GM19351 (cell line): ENCODE measurements at regions not wholly inside any gene's neighbourhood (a gene's known extent, or its start where the extent isn't known, plus 50 kb on each side); places are given as distances from the start of the nearest gene placed in this dataset.

Experiments used
- ATAC-seq: cut with Tn5 transposase; IDR thresholded peaks from one replicate; pipeline ENCODE4 v1.9.1; 2021; ENCODE audit warnings: mild to moderate bottlenecking, moderate library complexity; ENCODE audit not compliant: unreplicated experiment

DNA sequence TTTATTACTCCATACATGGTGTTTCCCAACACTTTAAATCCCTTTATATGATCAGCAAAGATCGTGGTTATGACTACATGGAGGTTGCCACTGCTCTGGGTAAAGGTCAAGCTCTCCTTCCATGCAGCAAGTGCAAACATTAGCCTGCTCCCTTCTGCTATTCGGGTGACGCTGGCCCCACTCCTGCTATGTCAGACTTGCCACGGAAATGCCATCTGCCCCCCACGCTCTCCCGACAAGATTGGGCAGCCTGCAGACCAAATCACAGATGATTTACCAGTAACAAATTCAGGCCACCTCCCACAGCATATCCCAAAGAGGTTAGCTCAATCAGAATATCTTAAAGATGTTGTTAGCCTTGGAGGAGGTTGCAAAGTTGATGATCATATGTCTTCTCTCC lies 77.8 kb upstream of the MGMT start:
- ATAC-seq: no peak

DNA sequence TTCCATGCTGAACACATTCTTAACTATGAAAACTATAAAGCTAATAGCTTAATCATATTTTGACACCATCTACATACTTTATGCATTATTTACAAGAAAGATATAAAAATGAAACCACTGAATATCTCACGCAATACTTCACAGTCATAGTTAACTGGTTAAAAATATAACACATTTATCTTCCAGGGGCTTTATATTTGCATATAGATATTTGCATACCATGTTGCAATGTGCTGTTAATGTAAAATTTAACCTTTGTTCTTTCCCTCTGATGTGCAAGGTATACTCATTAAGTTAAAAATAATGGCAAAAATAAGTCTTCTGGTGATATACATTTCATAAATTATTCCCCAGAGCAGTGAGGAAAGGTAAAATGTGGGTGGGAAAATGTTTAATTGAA lies 76.9 kb upstream of the MGMT start:
- no peak for ATAC-seq

DNA sequence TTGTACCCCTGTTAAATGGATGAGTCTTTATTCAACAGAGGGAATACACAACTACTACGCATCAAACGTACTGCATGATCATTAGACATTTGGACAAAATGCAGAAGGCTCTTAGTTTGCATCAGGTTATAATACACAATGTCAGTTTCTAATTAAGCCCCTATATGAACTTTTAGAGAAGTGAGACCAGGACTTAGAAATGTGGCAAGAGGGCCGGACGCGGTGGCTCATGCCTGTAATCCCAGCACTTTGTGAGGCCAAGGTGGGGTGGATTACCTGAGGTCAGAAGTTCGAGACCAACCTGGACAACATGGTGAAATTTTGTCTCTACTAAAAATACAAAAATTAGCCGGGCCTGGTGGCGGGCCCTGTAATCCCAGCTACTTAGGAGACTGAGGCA lies 76.3 kb upstream of the MGMT start:
- no peak for ATAC-seq

DNA sequence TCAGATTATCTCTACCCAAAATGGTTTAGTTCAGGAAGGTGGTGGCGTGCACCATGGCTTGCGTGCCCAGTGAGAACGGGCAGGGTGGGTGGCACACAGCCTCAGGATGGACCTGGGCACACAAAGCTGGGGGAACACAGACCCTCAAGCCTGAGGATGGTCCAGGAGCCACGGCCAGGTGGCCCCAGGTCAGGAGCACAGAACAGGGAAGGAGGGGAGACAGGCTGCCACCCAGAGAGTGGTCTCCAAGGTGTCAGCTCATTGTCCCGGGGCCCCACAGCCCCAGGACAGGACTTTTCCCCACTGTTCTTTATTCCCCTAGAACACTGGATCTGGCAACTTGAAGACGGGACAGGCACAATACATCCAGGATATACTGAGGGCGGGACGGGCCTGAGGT lies 75.6 kb upstream of the MGMT start:
- ATAC-seq: no peak

DNA sequence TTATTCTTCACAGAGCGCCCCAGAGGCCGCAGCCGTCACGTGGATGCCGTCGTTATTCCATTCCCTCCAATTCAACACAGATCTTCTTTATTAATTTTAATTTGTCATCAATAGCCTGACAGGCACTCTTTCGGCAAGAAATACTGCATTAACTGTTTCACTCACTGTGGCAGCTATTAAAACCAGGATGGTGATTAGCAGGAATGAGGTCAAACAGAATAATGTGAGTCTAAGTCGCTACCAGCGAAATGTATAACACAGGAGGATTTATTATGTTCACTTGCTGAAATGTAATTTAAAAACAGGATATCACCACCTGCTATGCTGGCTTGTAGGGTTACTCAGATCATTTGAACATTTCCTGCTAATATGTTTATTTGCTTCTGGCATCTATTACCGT lies 74.2 kb upstream of the MGMT start:
- ATAC-seq: no peak

DNA sequence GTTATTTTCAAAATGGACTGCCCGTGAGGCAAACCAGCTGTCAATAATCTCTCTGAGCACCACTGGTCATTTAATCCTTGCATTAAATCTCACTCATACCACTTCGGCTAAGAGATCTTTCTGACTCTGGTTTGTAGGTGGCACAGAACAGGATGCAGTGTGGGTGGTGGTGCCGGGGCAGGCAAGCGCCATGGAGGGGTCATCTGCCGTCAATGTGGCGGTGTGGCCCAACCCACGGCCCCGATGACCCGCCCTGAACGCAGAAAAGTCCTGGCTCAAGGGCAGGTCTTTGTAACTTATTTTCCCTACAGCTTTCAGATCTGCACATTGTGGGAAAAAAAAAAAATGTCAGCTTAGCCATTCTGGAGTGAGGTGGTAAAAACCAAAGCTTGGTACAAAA lies 73.2 kb upstream of the MGMT start:
- no peak for ATAC-seq

DNA sequence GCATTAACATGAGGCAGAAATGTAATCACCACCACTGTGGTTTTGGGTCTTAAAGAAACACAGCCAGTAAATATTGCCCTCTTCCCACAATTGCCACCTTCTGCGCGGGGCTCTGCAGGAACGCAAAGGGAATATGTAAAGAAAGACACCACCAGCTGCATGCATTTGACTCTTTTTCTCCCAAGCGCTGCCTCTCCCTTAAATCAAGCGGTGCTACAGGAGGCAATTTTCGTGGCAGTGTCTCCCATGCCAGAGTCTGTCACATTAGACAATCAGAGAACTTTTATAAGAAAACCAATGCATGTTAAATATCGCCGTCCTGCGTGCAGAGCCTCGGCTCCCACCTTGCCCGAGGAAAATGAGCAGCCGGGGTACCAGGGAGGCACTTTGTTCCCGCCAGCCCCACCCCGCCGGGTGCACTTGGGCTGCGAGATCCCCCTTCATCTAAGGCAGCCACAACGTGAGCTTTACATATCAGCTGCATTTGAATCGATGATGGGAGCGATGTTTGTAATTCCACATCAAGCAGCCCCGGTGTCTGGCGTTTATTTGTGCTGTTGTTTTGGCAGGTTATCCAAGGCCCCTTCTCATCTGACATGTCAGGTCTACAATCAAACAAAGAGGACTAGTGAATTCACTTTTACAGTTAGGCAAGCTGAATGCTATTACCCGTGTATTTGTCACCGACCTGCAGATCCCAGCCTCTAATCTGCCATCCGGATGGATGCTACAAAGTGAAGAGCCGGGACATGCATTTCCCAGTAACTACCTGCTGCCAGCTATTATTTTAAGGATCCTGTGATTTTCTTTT lies 72.3 kb upstream of the MGMT start:
- no peak for ATAC-seq

DNA sequence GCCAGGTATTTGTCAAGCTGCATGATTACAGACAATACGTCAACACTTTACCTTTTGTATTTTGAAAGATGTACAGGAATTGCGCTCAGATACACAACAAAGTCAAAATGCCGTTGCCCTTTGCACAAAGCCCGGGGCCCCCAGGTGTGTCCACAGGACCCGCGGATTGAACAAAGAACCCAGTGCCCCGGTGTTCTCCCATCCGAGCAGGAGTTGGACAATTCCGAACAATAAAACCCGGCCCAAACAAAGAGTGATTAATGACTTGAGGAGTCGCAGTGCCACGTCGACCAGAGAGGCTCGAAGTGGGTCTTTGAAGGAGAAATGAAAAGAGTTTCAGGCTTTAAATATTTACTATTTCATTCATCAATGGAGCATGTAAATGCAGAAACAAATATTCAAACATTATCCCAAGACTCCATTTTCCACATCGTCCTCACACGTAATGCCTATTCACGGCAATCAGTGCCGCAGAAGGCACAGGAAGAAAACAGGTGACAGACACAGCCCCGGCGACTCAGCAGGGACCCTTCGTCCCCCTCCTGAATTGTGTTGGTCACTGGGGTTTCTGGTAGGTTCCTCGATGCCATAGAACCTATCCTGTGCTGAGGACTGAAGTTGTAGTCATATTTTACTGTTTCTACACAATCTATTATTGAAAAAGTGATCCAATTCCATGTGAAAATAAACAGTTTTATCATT lies 70.9 kb upstream of the MGMT start:
- no peak for ATAC-seq

DNA sequence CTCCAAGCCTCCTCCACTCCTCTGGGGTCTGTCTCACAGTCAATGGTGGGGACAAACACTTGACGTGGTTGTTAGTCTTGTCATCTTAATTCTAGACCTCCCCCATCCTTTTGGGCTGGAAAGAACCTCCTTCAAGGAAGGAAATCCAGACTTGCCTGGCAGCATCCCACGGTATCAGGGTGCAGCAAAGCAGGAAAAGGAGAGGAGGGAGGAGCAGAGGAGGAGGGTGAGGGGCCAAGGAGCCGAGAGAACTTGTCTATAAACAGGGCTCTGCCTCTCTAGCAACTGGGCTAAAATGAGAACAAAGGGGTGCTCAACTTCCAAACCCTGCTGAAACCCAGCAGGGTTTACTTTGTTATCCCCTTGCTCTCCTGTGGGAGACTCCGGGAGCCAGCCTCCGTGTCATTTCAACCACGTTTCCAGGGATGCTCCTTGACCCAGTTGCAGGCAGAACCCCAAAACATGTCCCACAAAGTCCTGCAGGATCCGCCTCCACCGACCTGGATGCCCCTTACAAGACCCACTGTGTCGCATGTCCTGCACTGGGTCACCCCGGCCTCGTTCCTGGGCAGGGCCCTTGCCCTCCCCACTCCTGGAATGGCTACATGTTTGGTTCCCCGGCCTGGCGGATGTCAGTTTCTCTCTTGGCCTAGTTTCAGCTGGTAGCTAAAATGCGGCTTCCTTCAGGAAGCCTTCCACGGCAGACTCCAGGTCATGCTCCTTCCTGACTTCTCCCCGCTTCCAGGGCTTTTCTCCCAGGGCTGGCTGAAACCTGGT lies 69.7 kb upstream of the MGMT start:
- no peak for ATAC-seq

DNA sequence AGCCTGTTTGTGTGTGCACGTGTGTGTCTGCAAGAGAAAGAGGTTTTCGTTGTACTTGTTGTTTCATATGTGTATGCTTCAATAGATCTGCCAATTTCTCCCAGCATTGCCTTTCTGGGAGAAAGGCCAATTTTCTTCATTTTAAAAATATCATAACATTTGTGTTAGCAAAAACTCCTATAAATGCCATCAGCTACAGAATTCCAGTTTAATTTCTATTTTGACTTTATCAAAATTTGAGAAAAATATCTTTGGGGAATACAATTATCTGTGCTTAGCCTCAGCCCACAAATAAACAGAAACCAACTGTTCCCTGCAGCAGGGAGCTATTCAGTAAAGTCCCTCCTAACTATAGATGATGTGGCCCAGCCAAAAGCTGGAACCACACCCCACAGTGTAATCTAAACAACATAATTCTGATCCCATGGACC lies 68.3 kb upstream of the MGMT start:
- no peak for ATAC-seq

DNA sequence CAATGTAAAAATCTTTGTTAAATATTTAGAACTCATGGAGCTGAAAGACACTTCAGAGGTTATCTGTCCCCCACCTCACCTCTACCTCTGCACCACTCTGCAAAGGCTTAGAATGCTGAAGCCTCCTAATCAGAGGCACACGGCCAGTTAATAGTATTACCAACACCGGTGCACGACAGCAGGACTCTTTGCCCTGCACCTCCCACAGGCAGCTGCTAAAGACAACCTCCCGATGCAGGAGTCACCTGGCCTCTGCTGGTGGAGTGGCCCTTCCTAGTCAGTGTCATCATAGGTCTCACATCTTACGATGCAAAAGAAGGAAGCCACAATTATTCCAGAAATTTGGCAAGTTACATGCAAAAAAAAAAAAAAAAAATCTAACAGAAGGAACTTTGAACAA lies 66.6 kb upstream of the MGMT start:
- ATAC-seq: no peak

DNA sequence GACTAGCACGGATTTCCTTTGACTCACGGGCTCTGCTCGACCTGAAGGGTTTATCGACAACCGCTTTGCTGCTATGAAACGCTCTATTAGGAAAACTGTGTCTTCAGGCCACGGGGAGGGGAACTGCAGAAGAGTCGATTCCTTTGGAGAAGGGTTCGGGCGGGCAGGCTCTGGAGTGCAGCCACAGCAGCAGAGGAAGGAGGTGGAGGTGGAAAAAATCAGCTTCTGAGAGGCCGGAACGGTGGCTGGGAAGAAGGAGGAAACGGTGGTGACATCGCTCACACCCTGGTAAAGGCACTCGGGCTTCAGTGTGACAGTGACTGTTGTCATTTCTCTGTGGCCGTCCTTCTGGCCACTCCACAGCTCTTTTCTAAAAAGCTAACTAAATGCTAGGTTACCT lies 64.6 kb upstream of the MGMT start:
- ATAC-seq: no peak

DNA sequence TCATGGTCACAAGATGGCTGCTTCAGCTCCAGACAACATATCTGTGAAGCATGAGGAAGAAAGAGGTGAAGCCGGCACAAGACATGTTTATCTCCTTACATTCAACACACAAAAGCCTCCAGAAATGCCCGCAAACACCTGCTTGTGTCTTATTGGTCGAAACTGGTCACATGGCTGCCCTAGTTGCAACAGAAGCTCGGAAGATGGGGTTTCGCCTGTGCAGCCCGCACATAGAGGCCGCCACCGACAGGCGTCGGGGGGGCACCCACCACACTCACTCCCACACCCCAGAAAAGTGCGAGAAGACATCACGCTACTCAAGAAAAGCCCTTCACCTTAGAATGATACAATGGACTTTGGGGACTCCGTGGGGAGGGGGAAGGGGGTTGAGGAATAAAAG lies 63.0 kb upstream of the MGMT start:
- ATAC-seq: no peak

DNA sequence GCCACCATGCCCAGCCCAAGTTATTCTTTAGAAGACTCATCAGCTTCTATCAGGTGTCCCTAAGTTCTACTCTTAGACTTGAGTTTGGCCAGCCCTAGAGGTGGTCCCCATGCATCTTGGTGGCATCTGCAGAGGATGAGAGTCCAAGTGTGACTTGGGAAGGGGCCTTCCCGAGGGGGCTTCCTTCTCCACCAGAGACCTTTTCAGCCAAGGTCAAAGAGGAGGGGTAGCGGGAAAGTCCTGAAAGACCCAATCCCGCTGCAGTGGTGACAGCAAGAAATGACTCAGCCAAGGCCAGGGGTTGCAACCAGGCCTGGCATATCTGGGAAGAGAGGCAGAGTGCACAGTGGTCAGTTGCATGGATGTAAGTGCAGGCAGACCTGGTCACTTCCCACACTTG lies 61.7 kb upstream of the MGMT start:
- ATAC-seq: no peak

DNA sequence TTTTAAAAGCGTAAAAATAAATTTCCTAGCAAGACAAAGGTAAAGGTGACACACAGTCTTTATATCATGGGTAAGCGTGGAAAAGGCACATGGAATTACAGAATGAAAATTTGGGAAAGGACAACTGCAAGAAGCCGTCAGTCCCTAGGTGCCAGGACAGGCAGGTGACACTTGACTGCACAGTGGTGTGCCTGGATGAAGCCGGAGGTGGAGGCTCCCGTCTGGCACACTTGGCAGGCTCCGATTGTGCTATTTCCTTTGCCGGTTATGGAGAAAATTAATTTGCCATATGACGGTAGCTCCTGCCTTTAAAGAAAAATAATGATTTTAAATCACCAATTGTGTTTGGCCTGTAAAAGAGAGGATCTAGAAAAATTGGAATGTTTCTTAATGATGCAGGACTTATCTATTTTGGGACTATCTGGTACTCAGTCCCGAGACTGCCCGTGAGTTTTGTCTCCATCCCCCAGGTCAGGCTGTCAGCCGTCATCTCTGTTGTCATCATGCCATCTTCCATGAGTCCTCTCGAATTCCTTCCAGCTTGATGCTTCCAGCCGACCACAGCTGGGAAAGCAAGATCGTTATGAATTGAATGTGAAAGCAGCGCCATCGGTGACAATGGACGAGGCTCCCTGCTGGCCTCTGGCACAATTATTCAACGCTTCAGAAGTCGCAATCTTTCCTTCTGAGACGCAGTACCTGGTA lies 56.2 kb upstream of the MGMT start:
- no peak for ATAC-seq

DNA sequence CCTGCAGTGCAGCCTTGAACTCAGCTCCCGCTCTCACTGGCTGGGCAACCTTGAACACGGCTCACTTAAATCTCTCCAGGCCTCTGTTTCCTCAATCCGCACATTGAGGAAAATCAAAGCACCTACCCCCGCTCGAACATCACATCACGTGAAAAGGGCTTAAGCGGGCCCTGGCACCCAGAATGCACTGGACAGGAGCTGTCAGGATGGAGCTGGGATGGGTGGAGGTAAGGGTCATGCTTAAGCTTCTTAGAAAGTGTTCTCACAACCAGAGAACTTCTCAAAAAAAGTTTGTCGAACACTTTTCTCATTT lies 55.7 kb upstream of the MGMT start:
- ATAC-seq: no peak

DNA sequence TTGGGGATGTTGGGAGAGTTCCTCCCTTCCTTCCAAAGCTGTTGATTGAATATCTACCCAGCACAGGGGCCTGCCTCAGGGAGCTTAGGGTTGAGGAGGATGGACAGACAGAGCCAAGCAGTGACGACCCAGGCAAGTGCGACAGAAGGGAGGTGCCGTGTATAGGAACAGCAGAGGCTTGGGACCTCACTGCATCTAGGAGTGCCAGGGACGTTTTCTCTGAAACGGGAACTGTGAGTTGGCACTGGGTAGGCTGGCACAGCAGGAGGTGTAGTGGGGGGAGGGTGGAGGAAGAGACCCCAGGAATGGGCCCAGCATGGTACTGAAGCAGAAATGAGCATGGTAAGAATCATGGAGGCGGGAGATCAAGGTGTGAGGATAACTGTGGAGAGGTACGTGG lies 55.3 kb upstream of the MGMT start:
- no peak for ATAC-seq

DNA sequence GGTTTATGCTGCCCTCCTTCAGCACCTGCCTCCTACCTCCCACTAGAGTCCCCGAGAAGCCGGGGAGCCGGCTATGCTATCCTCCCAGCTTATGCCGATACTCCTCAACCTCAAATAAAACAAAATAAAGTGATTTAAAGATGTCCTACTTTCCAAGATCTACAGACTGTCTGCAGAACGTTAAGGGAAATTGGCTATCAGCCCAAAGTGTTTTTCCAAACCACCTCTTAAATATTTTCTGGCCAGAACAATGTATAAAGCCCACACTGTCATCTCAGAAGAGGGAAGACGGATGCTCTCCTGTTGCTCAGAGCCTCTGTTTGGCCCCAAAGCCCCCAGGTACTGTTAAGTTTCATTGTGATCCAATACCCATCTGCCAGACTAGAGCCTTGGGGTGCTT lies 54.0 kb upstream of the MGMT start:
- no peak for ATAC-seq

DNA sequence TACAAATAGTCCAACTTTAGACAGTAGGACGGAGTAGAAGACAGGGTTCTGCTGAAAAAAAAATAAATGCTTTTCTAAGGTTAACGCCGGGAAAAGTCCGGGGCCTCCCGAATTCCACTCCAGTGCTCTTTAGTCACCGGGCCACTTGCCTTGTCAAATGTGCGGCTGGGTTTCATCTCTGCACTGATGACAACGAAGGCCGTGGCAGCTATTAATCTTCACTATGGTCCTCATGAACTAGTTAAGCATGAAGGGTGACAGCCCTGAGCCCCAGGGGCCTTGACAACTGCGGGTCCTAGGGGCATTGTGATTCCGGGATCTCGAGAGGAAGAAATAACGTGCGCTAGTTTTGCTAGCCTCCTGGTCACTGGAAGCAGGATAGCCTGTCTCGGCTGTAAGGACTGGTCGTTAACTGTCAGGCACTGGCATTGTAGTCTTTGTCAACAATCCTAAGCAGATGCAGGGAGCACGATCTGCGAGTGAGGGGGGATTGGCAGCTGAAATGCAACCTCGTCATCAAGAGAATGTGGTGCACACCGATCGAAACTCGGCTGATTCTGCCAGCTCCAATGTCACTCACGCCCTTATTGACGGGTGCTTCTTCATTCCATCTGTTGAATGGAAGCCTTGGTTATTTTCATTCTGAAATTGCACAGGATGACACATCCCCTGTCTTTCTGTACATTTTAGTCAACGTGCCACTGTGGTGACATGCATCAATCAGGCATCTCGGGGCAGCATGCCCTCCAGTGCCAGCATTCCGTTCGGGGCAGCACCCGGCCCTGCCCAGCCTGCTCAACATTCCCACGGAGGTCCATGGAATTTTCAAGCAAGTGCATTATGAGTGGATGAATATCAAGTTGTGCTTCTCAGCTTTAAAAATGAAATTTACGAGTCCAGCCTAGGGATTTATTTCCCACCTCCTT lies 51.6 kb upstream of the MGMT start:
- ATAC-seq: no peak

DNA sequence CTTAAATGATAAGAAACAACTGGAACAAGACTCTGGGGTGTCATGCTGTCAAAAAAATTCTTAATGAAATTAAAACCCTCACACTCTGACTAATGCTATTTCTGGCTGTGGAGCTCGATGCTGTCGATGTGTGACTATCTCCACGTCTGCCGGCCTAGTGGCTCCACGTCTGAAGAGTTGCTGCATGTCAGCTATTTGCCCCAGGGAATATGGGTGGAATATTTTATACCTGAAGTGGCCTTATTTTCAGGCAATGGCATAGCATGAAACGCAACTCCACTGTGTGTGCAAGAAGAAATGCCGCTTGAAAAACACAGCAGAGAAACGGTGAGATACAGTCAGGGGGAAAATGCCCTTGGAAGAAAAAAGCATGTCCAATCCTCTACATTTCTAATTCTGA lies 50.9 kb upstream of the MGMT start:
- ATAC-seq: no peak
